GM12878 (cell line): ENCODE measurements at regions not wholly inside any gene's neighbourhood (a gene's known extent, or its start where the extent isn't known, plus 50 kb on each side); places are given as distances from the start of the nearest gene placed in this dataset.

Experiments
- ATAC-seq: fragments of 200-7000 bp; cut with Tn5 transposase; 3 replicates; pipeline ENCODE4 v1.9.1; 2020; ENCODE audit warnings: mild to moderate bottlenecking, moderate library complexity
- BruUV-seq: library from RNA; stranded (reverse); fragments of 400-500 nt; replicated peaks from 2 replicates; lab custom pipeline; 2021; lab: Mats Ljungman, UMichigan
- CTCF ChIA-PET: fragments of 300-600 bp; sonication (Branson Sonifier 250); formaldehyde crosslinking; extraction: SDS; loops from one replicate; lab custom pipeline; 2021; ENCODE audit warnings: inconsistent platforms; lab: Yijun Ruan, JAX
- POLR2A ChIA-PET: fragments of 350-600 bp; formaldehyde crosslinking; extraction: SDS; loops from one replicate; lab custom pipeline; 2021; ENCODE audit warnings: inconsistent platforms; lab: Charles Lee
- RAD21 ChIA-PET: fragments of 300-600 bp; sonication (Branson Sonifier 250); formaldehyde crosslinking; loops from one replicate; lab custom pipeline; 2023; ENCODE audit warnings: antibody characterized with exemption; ENCODE audit not compliant: unreplicated experiment; lab: Charles Lee
- SMC1A ChIA-PET: fragments of 300-600 bp; sonication (Branson Sonifier 250); formaldehyde crosslinking; loops from one replicate; lab custom pipeline; 2023; ENCODE audit not compliant: unreplicated experiment, uncharacterized antibody; lab: Charles Lee
- DNase-seq: peaks from one replicate; pipeline ENCODE4 v3.0.0-alpha.2; 2011; ENCODE audit warnings: low read depth, low spot score
- FAIRE-seq: peaks from 3 replicates; lab custom pipeline; 2011; peaks lifted over from hg19 to GRCh38; lab: Jason Lieb, UNC
- H2AFZ ChIP-seq: 2 replicates; pipeline ENCODE4 v1.6.0; 2011; ENCODE audit warnings: low read depth, low read length, control low read depth; ENCODE audit not compliant: control insufficient read depth
- H3K27ac ChIP-seq: 2 replicates; pipeline ENCODE4 v1.5.1; 2011; ENCODE audit warnings: control low read depth; ENCODE audit not compliant: control insufficient read depth, insufficient read depth
- H3K27me3 ChIP-seq, 2 experiments: replicated peaks in 1 of 2; 2 replicates each; pipeline versions ENCODE4 v1.6.0 to v1.6.1; 2011; ENCODE audit warnings: low read length in 1 of 2; ENCODE audit not compliant: control insufficient read depth in 2 of 2, insufficient read depth in 2 of 2
- H3K36me3 ChIP-seq, 2 experiments: 2 replicates each; pipeline ENCODE4 v1.5.1; 2011; ENCODE audit warnings: low read length in 1 of 2; ENCODE audit not compliant: control insufficient read depth in 2 of 2, insufficient read depth in 2 of 2
- H3K4me1 ChIP-seq: 2 replicates; pipeline ENCODE4 v1.6.1; 2011; ENCODE audit warnings: mild to moderate bottlenecking, low read length, moderate library complexity, mixed read lengths; ENCODE audit not compliant: control insufficient read depth, insufficient read depth
- H3K4me2 ChIP-seq: 2 replicates; pipeline ENCODE4 v1.6.0; 2011; ENCODE audit warnings: control low read depth; ENCODE audit not compliant: control insufficient read depth, insufficient read depth
- H3K4me3 ChIP-seq: fragments of 200-600 bp; sonication (generic); 2 replicates; pipeline ENCODE4 v1.5.1; 2016
- H3K79me2 ChIP-seq: 2 replicates; pipeline ENCODE4 v1.6.0; 2011; ENCODE audit warnings: low read length; ENCODE audit not compliant: control insufficient read depth, insufficient read depth
- H3K9ac ChIP-seq: 2 replicates; pipeline ENCODE4 v1.8.0; 2011; ENCODE audit warnings: low read length, control low read depth, mixed read lengths; ENCODE audit not compliant: control insufficient read depth, insufficient read depth
- H3K9me3 ChIP-seq: replicated peaks from 3 replicates; pipeline ENCODE4 v1.5.1; 2011; ENCODE audit warnings: mild to moderate bottlenecking, low read length; ENCODE audit not compliant: control insufficient read depth, insufficient read depth
- H4K20me1 ChIP-seq: 2 replicates; pipeline ENCODE4 v1.6.0; 2011; ENCODE audit not compliant: control insufficient read depth, insufficient read depth
- BCLAF1 ChIP-seq: fragments of 450-650 bp; IDR thresholded peaks from 2 replicates; pipeline ENCODE4 v1.6.1; 2017; ENCODE audit warnings: antibody characterized with exemption, mild to moderate bottlenecking, moderate library complexity
- CEBPB ChIP-seq, 2 experiments: fragments of 150-350 bp in 1 of 2; IDR thresholded peaks; 2 replicates each; pipeline ENCODE4 v1.6.1; 2012 to 2014; ENCODE audit warnings: low read depth in 2 of 2, low read length in 2 of 2, borderline replicate concordance in 1 of 2, inconsistent platforms in 1 of 2
- HDAC6 ChIP-seq: fragments of 200-600 bp; sonication (generic); IDR thresholded peaks from one replicate; pipeline ENCODE4 v1.8.0; 2017; ENCODE audit warnings: antibody characterized with exemption; ENCODE audit not compliant: unreplicated experiment
- WGBS: methylation state at CpG from one replicate; pipeline ENCODE4 v1.1.6; 2016; ENCODE audit warnings: low lambda C conversion rate; ENCODE audit not compliant: insufficient replicate concordance, insufficient coverage; ENCODE audit errors: missing lambda C conversion rate; 5-methylcytosine and 5-hydroxymethylcytosine counted together
- in situ Hi-C: fragments of 300-500 bp; cut with MboI; formaldehyde crosslinking; loops from 9 replicates; pipeline ENCODE4 v1.14.3; 2018; ENCODE audit warnings: mixed read lengths
- intact Hi-C: fragments of 100-400 bp; cut with micrococcal nuclease; formaldehyde crosslinking; loops from one replicate; pipeline ENCODE4 v1.14.2; 2022; ENCODE audit not compliant: unreplicated experiment

- no peak for TF ChIP-seq BCLAF1
- TF ChIP-seq, all 136 proteins: peak for 0
Measured at GRCh38 chr2:78383576-78383975, 641.9 kb upstream of the REG3G start (continued).

GRCh38 chr2:78397198-78397597 is 628.3 kb upstream of the REG3G start:
- H3K27ac ChIP-seq: no peak overlapping the region
- no TSS peak for BruUV-seq
- H2AFZ ChIP-seq: no peak overlapping the region
- ATAC-seq (no peak), DNase-seq (no peak), FAIRE-seq (no peak)
- in situ Hi-C loops: no loop called here
- H3K79me2 ChIP-seq: no peaks in the 10 kb centered on the region
- CTCF ChIA-PET: no interaction called here
- no peak overlapping the region for H3K4me3 ChIP-seq
- no peak overlapping the region for H3K4me2 ChIP-seq
- POLR2A ChIA-PET: no interaction called here
- RAD21 ChIA-PET: no interaction called here
- H4K20me1 ChIP-seq: no peaks in the 10 kb centered on the region
- H3K27me3 ChIP-seq: no peaks in the 10 kb centered on the region
- no peaks in the 10 kb centered on the region for H3K36me3 ChIP-seq
- WGBS: 51% methylated on average over 6 of the region's 6 CpGs
- no peaks in the 10 kb centered on the region for H3K4me1 ChIP-seq
- H3K9ac ChIP-seq: no peak overlapping the region
- SMC1A ChIA-PET: no interaction called here
- TF ChIP-seq HDAC6: no peak
- TF ChIP-seq CEBPB (IDR thresholded peaks at IDR 0.05; ENCODE audit: borderline replicate concordance in 1 of 2, low read depth in 2 of 2, low read length in 2 of 2): no peak
- H3K9me3 ChIP-seq: no peaks in the 10 kb centered on the region
- intact Hi-C loops: no loop called here
